Type B pancreatic cell (in vitro differentiated cells): ENCODE measurements at regions not wholly inside any gene's neighbourhood (a gene's known extent, or its start where the extent isn't known, plus 50 kb on each side); places are given as distances from the start of the nearest gene placed in this dataset.

Experiments
- DNase-seq: peaks from one replicate; pipeline ENCODE4 v3.0.0; 2021; ENCODE audit warnings: mixed read lengths; ENCODE audit not compliant: unreplicated experiment; ENCODE audit errors: extremely low spot score
- H3K27ac Mint-ChIP-seq: 2 replicates; pipeline ENCODE4 v1.8.0; 2021; ENCODE audit warnings: mild to moderate bottlenecking, mixed read lengths
- H3K27me3 Mint-ChIP-seq: 2 replicates; pipeline ENCODE4 v1.8.0; 2021; ENCODE audit warnings: mixed read lengths
- H3K36me3 Mint-ChIP-seq: 2 replicates; pipeline ENCODE4 v1.8.0; 2021; ENCODE audit warnings: mixed read lengths
- H3K4me1 Mint-ChIP-seq: one replicate; pipeline ENCODE4 v1.8.0; 2021; ENCODE audit warnings: mixed read lengths; ENCODE audit not compliant: unreplicated experiment
- H3K4me3 Mint-ChIP-seq: 2 replicates; pipeline ENCODE4 v1.8.0; 2021; ENCODE audit warnings: mild to moderate bottlenecking, mixed read lengths
- H3K9me3 Mint-ChIP-seq: 2 replicates; pipeline ENCODE4 v1.8.0; 2021; ENCODE audit warnings: mixed read lengths
- TF ChIP-seq, protein P1 (sequence below): fragments of 200-600 bp; sonication (generic); conservative IDR thresholded peaks from 2 replicates; pipeline ENCODE4 v1.5.0; 2021; ENCODE audit warnings: antibody characterized with exemption, mild to moderate bottlenecking

DNA sequence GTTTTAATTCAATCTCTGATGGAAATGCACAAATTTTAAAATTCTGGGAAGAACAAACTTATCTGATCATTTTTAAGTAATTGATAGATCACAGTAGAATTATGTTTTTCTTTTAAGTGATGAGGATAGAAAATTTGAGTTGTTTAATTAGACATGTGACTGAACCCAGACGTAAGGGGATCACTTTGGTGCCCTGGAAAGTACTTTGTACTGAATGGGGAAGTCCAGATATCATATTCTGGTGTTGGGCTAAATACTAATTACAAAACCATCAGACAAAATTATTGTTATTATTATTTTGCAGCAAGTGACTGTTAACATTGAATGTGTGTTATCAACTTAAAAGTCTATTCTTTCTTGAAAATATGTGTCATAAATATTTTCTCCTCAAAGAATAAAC, 994.6 kb downstream of the TSN start:
- Mint-ChIP-seq H3K27me3 (no peaks in the 10 kb centered on the region), H3K36me3 (no peaks in the 10 kb centered on the region), H3K4me3 (no peak overlapping the region), H3K9me3 (peaks cover 4% of the 10 kb centered on the region), H3K4me1 (peaks cover 12% of the 10 kb centered on the region), H3K27ac (no peak overlapping the region)
- DNase-seq: no peak
- TF ChIP-seq, protein P1, sequence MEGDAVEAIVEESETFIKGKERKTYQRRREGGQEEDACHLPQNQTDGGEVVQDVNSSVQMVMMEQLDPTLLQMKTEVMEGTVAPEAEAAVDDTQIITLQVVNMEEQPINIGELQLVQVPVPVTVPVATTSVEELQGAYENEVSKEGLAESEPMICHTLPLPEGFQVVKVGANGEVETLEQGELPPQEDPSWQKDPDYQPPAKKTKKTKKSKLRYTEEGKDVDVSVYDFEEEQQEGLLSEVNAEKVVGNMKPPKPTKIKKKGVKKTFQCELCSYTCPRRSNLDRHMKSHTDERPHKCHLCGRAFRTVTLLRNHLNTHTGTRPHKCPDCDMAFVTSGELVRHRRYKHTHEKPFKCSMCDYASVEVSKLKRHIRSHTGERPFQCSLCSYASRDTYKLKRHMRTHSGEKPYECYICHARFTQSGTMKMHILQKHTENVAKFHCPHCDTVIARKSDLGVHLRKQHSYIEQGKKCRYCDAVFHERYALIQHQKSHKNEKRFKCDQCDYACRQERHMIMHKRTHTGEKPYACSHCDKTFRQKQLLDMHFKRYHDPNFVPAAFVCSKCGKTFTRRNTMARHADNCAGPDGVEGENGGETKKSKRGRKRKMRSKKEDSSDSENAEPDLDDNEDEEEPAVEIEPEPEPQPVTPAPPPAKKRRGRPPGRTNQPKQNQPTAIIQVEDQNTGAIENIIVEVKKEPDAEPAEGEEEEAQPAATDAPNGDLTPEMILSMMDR: no peak

DNA sequence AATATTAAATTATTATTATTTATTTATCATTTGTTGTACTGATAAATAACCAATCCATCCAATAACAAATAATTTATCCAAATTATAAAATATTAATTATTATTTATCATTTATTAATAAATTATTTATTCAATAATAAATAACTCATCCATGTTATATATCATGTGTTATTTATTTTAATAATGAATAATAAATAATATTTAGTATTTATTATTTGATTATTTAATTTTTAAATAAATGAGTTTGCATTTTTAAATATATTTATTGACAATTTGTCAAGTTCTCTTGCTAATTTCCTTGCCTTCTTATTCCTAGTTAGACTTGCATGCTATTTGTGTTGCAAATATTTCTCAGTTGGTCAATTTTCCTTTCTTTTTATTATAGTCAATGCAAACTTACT, 995.4 kb downstream of the TSN start:
- TF ChIP-seq, protein P1: no peak
- Mint-ChIP-seq H3K4me3 (no peak overlapping the region), H3K27ac (no peak overlapping the region), H3K27me3 (no peaks in the 10 kb centered on the region), H3K36me3 (no peaks in the 10 kb centered on the region), H3K4me1 (peaks cover 11% of the 10 kb centered on the region), H3K9me3 (peaks cover 2% of the 10 kb centered on the region)
- no peak for DNase-seq

DNA sequence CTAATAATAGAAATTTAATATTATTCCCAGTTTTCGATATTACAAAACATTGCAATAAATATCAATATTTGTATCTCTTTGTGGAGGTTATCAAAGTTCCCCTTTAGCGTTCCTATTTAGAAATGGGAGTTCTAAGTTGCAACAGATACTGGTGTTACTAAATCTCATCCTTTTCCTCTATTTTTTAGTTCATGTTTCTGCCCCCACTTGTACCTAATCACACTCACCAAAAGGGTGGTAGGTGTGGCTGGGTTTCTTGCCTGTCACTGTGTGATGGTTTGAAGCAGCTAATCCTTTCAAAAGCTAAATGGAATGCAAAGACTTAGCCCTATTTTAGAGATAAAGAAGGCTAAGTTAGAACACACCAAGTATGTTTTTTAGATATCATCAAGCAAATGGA, 997.9 kb downstream of the TSN start:
- DNase-seq: no peak
- Mint-ChIP-seq H3K9me3 (no peaks in the 10 kb centered on the region), H3K4me1 (peaks cover 9% of the 10 kb centered on the region), H3K27me3 (no peaks in the 10 kb centered on the region), H3K36me3 (no peaks in the 10 kb centered on the region), H3K27ac (no peak overlapping the region), H3K4me3 (no peak overlapping the region)
- TF ChIP-seq, protein P1: no peak

DNA sequence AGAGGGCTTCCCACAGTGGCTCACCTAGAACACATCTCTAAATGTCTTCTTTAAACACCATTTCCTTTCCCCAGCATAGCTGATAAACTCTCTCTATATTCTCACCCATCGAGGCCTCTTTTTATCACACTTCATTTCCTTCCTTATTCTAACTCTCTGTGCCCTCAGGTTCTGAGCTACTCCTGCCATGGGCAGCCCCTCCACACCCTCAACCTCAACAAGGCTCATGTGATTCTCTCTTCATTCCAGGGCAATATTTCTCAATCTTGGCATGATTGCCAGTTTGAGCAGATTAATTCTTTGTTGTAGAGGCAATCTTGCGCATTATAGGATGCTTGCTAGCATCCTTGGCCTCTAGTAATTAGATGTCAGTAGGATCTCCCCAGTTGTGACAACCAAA, 999.1 kb downstream of the TSN start:
- DNase-seq: no peak

DNA sequence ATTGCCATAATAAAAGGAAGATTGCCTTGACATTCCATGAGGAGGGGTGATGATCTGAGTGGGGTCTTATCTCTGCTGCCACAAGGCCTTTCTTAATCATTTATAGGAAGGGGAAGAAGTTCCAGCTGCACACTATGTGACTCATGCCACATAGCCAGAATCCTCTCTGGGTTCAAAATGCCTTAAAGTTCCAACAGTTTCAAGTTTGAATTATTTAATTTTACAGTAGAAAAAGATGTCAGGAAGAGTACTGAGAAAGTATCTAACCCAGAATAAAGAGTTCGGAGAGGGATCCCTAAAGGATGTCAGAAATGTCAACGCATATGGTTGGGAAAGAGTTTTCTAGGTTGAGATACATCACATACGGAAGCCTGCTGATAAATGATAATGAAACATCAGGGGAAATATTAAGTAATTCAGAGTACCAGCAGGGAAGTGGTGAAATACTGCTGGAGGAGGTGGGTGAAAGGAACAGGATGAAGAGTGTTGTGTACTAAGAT, 999.9 kb downstream of the TSN start:
- Mint-ChIP-seq H3K4me1 (no peaks in the 10 kb centered on the region), H3K27ac (no peak overlapping the region), H3K36me3 (no peaks in the 10 kb centered on the region), H3K4me3 (no peak overlapping the region), H3K9me3 (no peaks in the 10 kb centered on the region), H3K27me3 (no peaks in the 10 kb centered on the region)
- DNase-seq: no peak
- TF ChIP-seq, protein P1: no peak

More for the DNA sequence above, 999.1 kb downstream of the TSN start:
- Mint-ChIP-seq H3K27ac (no peak overlapping the region), H3K4me3 (no peak overlapping the region), H3K27me3 (no peaks in the 10 kb centered on the region), H3K9me3 (no peaks in the 10 kb centered on the region), H3K4me1 (peaks cover 1% of the 10 kb centered on the region), H3K36me3 (no peaks in the 10 kb centered on the region)
- TF ChIP-seq, protein P1: no peak

DNA sequence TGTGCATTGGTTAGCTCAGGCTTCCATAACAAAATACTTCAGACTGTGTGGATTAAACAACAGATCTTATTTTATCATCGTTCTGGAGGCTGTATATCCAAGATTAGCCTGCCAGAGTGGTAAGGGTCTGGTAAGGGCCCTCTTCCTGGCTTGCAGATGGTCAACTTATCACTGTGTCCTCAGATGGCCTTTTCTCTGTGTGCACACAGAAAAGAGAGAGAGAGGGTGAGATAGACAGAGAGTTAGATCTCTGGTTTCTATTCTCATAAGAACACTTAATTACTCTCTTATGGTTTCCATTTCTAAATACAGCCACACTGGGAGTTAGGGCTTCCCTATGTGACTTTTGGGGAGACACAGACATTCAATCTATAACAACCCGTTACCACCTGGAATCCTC, 1003.5 kb downstream of the TSN start:
- no peak overlapping the region for H3K4me3 Mint-ChIP-seq
- no peak overlapping the region for H3K27ac Mint-ChIP-seq
- no peak for DNase-seq
- peaks cover 6% of the 10 kb centered on the region for H3K9me3 Mint-ChIP-seq
- H3K36me3 Mint-ChIP-seq: no peaks in the 10 kb centered on the region
- no peaks in the 10 kb centered on the region for H3K27me3 Mint-ChIP-seq
- TF ChIP-seq, protein P1: no peak
- no peaks in the 10 kb centered on the region for H3K4me1 Mint-ChIP-seq
